Memory B cell (primary cell): ENCODE measurements at regions not wholly inside any gene's neighbourhood (a gene's known extent, or its start where the extent isn't known, plus 50 kb on each side); places are given as distances from the start of the nearest gene placed in this dataset.

Source experiments
- ATAC-seq: fragments of 150-1000 bp; cut with Tn5 transposase; 2 replicates; pipeline ENCODE4 v1.10.0; 2021; ENCODE audit warnings: low read depth, mild to moderate bottlenecking, moderate library complexity
- DNase-seq, 2 donors: peaks; one replicate each; pipeline ENCODE4 v3.0.0; 2022; ENCODE audit warnings: low spot score in 2 of 2
- H3K27ac Mint-ChIP-seq: one replicate; pipeline ENCODE4 v1.8.0; 2022; ENCODE audit warnings: mild to moderate bottlenecking, moderate library complexity, mixed read lengths
- H3K27me3 Mint-ChIP-seq: one replicate; pipeline ENCODE4 v1.8.0; 2022; ENCODE audit warnings: mixed read lengths
- H3K36me3 Mint-ChIP-seq: one replicate; pipeline ENCODE4 v1.8.0; 2022; ENCODE audit warnings: mild to moderate bottlenecking, mixed read lengths
- H3K4me1 Mint-ChIP-seq: one replicate; pipeline ENCODE4 v1.8.0; 2022; ENCODE audit warnings: mixed read lengths
- H3K4me3 Mint-ChIP-seq: one replicate; pipeline ENCODE4 v1.8.0; 2022; ENCODE audit warnings: mild to moderate bottlenecking, moderate library complexity, mixed read lengths
- H3K9me3 Mint-ChIP-seq: one replicate; pipeline ENCODE4 v1.8.0; 2022; ENCODE audit warnings: mixed read lengths

- Mint-ChIP-seq H3K27me3 (peaks cover 21% of the 10 kb centered on the region), H3K27ac (no peak overlapping the region), H3K4me1 (no peaks in the 10 kb centered on the region), H3K9me3 (peaks cover 4% of the 10 kb centered on the region), H3K36me3 (no peaks in the 10 kb centered on the region), H3K4me3 (no peak overlapping the region)
- ATAC-seq (no peak), DNase-seq (no peak)
Observed at GRCh38 chr15:45743426-45744235, 108.8 kb downstream of the SQOR start.

GRCh38 chr15:45744236-45744589, 109.4 kb downstream of the SQOR start:
- no peak overlapping the region for H3K4me3 Mint-ChIP-seq
- H3K4me1 Mint-ChIP-seq, result no peaks in the 10 kb centered on the region
- H3K27me3 Mint-ChIP-seq, result peaks cover 24% of the 10 kb centered on the region
- peaks cover 4% of the 10 kb centered on the region for H3K9me3 Mint-ChIP-seq
- H3K27ac Mint-ChIP-seq, result no peak overlapping the region
- no peaks in the 10 kb centered on the region for H3K36me3 Mint-ChIP-seq
- ATAC-seq (no peak), DNase-seq (no peak)

GRCh38 chr15:45747426-45747825, 112.6 kb downstream of the SQOR start:
- Mint-ChIP-seq H3K9me3 (no peaks in the 10 kb centered on the region), H3K4me3 (no peak overlapping the region)

GRCh38 chr15:45751629-45752028, 116.8 kb downstream of the SQOR start:
- DNase-seq (no peak), ATAC-seq (no peak)
- Mint-ChIP-seq H3K4me3 (no peak overlapping the region), H3K4me1 (no peaks in the 10 kb centered on the region), H3K9me3 (no peaks in the 10 kb centered on the region), H3K27me3 (peaks cover 10% of the 10 kb centered on the region), H3K27ac (no peak overlapping the region), H3K36me3 (no peaks in the 10 kb centered on the region)

More at GRCh38 chr15:45747426-45747825, 112.6 kb downstream of the SQOR start:
- Mint-ChIP-seq H3K4me1 (no peaks in the 10 kb centered on the region), H3K27me3 (peaks cover 15% of the 10 kb centered on the region), H3K36me3 (no peaks in the 10 kb centered on the region), H3K27ac (no peak overlapping the region)
- no peak for DNase-seq
- no peak for ATAC-seq

GRCh38 chr15:45759936-45760335, 125.1 kb downstream of the SQOR start:
- DNase-seq (no peak), ATAC-seq (no peak)
- peaks cover 1% of the 10 kb centered on the region for H3K9me3 Mint-ChIP-seq
- H3K27me3 Mint-ChIP-seq, result peaks cover 34% of the 10 kb centered on the region
- no peaks in the 10 kb centered on the region for H3K4me1 Mint-ChIP-seq
- no peak overlapping the region for H3K27ac Mint-ChIP-seq
- H3K4me3 Mint-ChIP-seq, result no peak overlapping the region
- H3K36me3 Mint-ChIP-seq, result no peaks in the 10 kb centered on the region

- Mint-ChIP-seq H3K27ac (no peak overlapping the region), H3K4me3 (no peak overlapping the region), H3K27me3 (peaks cover 25% of the 10 kb centered on the region), H3K36me3 (no peaks in the 10 kb centered on the region), H3K4me1 (no peaks in the 10 kb centered on the region), H3K9me3 (no peaks in the 10 kb centered on the region)
- no peak for DNase-seq
- ATAC-seq, result no peak
Observed at GRCh38 chr15:45762726-45763125, 127.9 kb downstream of the SQOR start.

GRCh38 chr15:45763170-45763869, 128.5 kb downstream of the SQOR start:
- Mint-ChIP-seq H3K36me3 (no peaks in the 10 kb centered on the region), H3K4me1 (no peaks in the 10 kb centered on the region), H3K9me3 (no peaks in the 10 kb centered on the region), H3K4me3 (no peak overlapping the region), H3K27ac (no peak overlapping the region), H3K27me3 (peaks cover 25% of the 10 kb centered on the region)
- ATAC-seq, result no peak
- DNase-seq, result no peak

- Mint-ChIP-seq H3K9me3 (no peaks in the 10 kb centered on the region), H3K4me3 (no peak overlapping the region), H3K36me3 (no peaks in the 10 kb centered on the region), H3K27me3 (peaks cover 6% of the 10 kb centered on the region), H3K4me1 (no peaks in the 10 kb centered on the region), H3K27ac (no peak overlapping the region)
- no peak for DNase-seq
- ATAC-seq, result no peak
Observed at GRCh38 chr15:45773149-45773548, 138.3 kb downstream of the SQOR start.

GRCh38 chr15:45776772-45777171, 141.9 kb downstream of the SQOR start:
- no peak overlapping the region for H3K27ac Mint-ChIP-seq
- ATAC-seq (no peak), DNase-seq (no peak)
- H3K4me3 Mint-ChIP-seq, result no peak overlapping the region
- H3K36me3 Mint-ChIP-seq, result no peaks in the 10 kb centered on the region
- peaks cover 4% of the 10 kb centered on the region for H3K27me3 Mint-ChIP-seq
- no peaks in the 10 kb centered on the region for H3K9me3 Mint-ChIP-seq
- no peaks in the 10 kb centered on the region for H3K4me1 Mint-ChIP-seq

- Mint-ChIP-seq H3K27me3 (peaks cover 3% of the 10 kb centered on the region), H3K4me1 (no peaks in the 10 kb centered on the region), H3K36me3 (no peaks in the 10 kb centered on the region), H3K4me3 (no peak overlapping the region), H3K27ac (no peak overlapping the region), H3K9me3 (no peaks in the 10 kb centered on the region)
- ATAC-seq, result no peak
- DNase-seq, result no peak
Observed at GRCh38 chr15:45777781-45778180, 143.0 kb downstream of the SQOR start.

GRCh38 chr15:45780352-45780751, 145.5 kb downstream of the SQOR start:
- Mint-ChIP-seq H3K36me3 (no peaks in the 10 kb centered on the region), H3K9me3 (no peaks in the 10 kb centered on the region), H3K4me3 (no peak overlapping the region), H3K27me3 (peaks cover 10% of the 10 kb centered on the region), H3K27ac (no peak overlapping the region), H3K4me1 (no peaks in the 10 kb centered on the region)
- DNase-seq, result no peak
- ATAC-seq, result no peak

- DNase-seq (no peak), ATAC-seq (no peak)
- Mint-ChIP-seq H3K36me3 (no peaks in the 10 kb centered on the region), H3K27ac (no peak overlapping the region), H3K27me3 (peaks cover 10% of the 10 kb centered on the region), H3K4me1 (no peaks in the 10 kb centered on the region), H3K9me3 (no peaks in the 10 kb centered on the region), H3K4me3 (no peak overlapping the region)
Observed at GRCh38 chr15:45784656-45785055, 149.8 kb downstream of the SQOR start.

GRCh38 chr15:45785897-45786296, 151.1 kb downstream of the SQOR start:
- H3K4me3 Mint-ChIP-seq, result no peak overlapping the region
- H3K4me1 Mint-ChIP-seq, result no peaks in the 10 kb centered on the region
- H3K27me3 Mint-ChIP-seq, result peaks cover 10% of the 10 kb centered on the region
- H3K27ac Mint-ChIP-seq, result no peak overlapping the region
- no peak for DNase-seq
- H3K9me3 Mint-ChIP-seq, result no peaks in the 10 kb centered on the region
- H3K36me3 Mint-ChIP-seq, result no peaks in the 10 kb centered on the region
- no peak for ATAC-seq

- no peak overlapping the region for H3K4me3 Mint-ChIP-seq
- peaks cover 20% of the 10 kb centered on the region for H3K27me3 Mint-ChIP-seq
- no peaks in the 10 kb centered on the region for H3K36me3 Mint-ChIP-seq
- DNase-seq, result no peak
- H3K27ac Mint-ChIP-seq, result no peak overlapping the region
- no peaks in the 10 kb centered on the region for H3K4me1 Mint-ChIP-seq
- ATAC-seq, result no peak
- no peaks in the 10 kb centered on the region for H3K9me3 Mint-ChIP-seq
Observed at GRCh38 chr15:45790325-45790943, 155.6 kb downstream of the SQOR start.
